WERI-Rb-1 (cell line): ENCODE measurements at regions not wholly inside any gene's neighbourhood (a gene's known extent, or its start where the extent isn't known, plus 50 kb on each side); places are given as distances from the start of the nearest gene placed in this dataset.

Experiments
- DNase-seq: peaks from one replicate; pipeline ENCODE4 v3.0.0-alpha.2; 2020
- H3K27ac ChIP-seq: fragments of 250-450 bp; sonication (Bioruptor Pico); 2 replicates; pipeline ENCODE4 v1.5.1; 2020; ENCODE audit warnings: mild to moderate bottlenecking, moderate library complexity
- H3K27me3 ChIP-seq: fragments of 250-450 bp; sonication (Bioruptor Pico); 2 replicates; pipeline ENCODE4 v1.5.1; 2021; ENCODE audit warnings: mild to moderate bottlenecking, low read depth, moderate library complexity; ENCODE audit not compliant: insufficient read depth, severe bottlenecking
- H3K36me3 ChIP-seq: fragments of 250-450 bp; sonication (Bioruptor Pico); 2 replicates; pipeline ENCODE4 v1.5.1; 2020; ENCODE audit warnings: mild to moderate bottlenecking, moderate library complexity
- H3K4me3 ChIP-seq: 2 replicates; pipeline ENCODE4 v1.5.1; 2011; ENCODE audit warnings: low read depth, mild to moderate bottlenecking, control low read depth, low read length
- H3K9me3 ChIP-seq: fragments of 250-450 bp; sonication (Bioruptor Pico); 2 replicates; pipeline ENCODE4 v1.5.1; 2021; ENCODE audit warnings: mild to moderate bottlenecking, moderate library complexity; ENCODE audit not compliant: severe bottlenecking
- CTCF ChIP-seq: IDR thresholded peaks from 2 replicates; pipeline ENCODE4 v1.5.1; 2011; ENCODE audit warnings: low read depth, mild to moderate bottlenecking, control low read depth, inconsistent platforms, low read length

GRCh38 chr12:78672033-78672432, 192.5 kb upstream of the SYT1 start:
- no peak for TF ChIP-seq CTCF
- DNase-seq = no peak
- Histone ChIP-seq H3K9me3 (no peaks in the 10 kb centered on the region), H3K27ac (no peak overlapping the region), H3K4me3 (no peak overlapping the region), H3K36me3 (no peaks in the 10 kb centered on the region), H3K27me3 (no peaks in the 10 kb centered on the region)

GRCh38 chr12:78674311-78675090, 190.1 kb upstream of the SYT1 start:
- no peak overlapping the region for H3K27ac ChIP-seq
- no peaks in the 10 kb centered on the region for H3K36me3 ChIP-seq
- H3K4me3 ChIP-seq = no peak overlapping the region
- no peaks in the 10 kb centered on the region for H3K27me3 ChIP-seq
- no peak for TF ChIP-seq CTCF
- no peak for DNase-seq
- no peaks in the 10 kb centered on the region for H3K9me3 ChIP-seq

DNA sequence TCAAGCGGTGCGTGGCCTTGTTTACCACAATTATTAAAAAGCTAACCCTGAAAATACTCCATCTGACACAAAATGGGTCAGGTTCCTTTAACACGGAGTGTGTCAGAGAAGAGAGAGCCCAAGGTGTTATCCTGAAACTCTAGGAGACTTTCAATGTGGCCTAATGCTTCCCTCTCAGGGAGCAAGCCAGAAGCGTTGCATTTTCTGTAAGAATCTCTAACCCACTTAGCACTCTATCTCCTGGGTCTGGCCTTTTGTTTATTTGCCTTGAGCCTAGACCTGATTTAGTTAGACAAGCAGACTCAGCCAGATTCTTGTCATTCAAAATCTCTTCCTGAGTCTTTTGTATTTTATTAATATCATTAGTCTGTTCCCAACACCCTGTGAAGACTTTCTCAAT, 184.0 kb upstream of the SYT1 start:
- Histone ChIP-seq H3K36me3 (no peaks in the 10 kb centered on the region), H3K4me3 (no peak overlapping the region), H3K9me3 (no peaks in the 10 kb centered on the region), H3K27me3 (no peaks in the 10 kb centered on the region), H3K27ac (no peak overlapping the region)
- no peak for TF ChIP-seq CTCF
- no peak for DNase-seq

- no peak for DNase-seq
- H3K36me3 ChIP-seq = no peaks in the 10 kb centered on the region
- no peak overlapping the region for H3K27ac ChIP-seq
- no peak overlapping the region for H3K4me3 ChIP-seq
- H3K27me3 ChIP-seq = no peaks in the 10 kb centered on the region
- TF ChIP-seq CTCF = no peak
- H3K9me3 ChIP-seq = no peaks in the 10 kb centered on the region
Observed at GRCh38 chr12:78683031-78683430, 181.5 kb upstream of the SYT1 start.

DNA sequence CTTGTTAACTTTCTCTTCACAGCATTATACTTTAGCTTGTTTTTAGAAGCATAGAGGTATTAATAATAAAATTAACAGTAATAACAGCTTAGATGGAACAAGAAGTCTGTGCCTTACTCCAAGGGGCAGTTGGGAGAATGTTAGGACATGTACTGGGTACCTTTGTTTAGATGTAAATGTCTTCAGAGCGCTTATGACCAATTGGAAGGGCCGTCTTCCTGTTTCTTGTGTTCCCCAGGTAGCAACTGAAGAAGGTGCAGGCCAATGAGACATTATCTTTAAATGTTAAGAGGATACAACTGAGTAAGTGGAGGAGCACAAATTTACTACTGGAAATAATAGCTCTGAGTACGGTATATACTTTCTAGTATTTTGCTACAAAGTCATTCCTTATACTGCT, 180.9 kb upstream of the SYT1 start:
- TF ChIP-seq CTCF = no peak
- Histone ChIP-seq H3K36me3 (no peaks in the 10 kb centered on the region), H3K9me3 (no peaks in the 10 kb centered on the region), H3K4me3 (no peak overlapping the region), H3K27ac (no peak overlapping the region), H3K27me3 (no peaks in the 10 kb centered on the region)
- no peak for DNase-seq

DNA sequence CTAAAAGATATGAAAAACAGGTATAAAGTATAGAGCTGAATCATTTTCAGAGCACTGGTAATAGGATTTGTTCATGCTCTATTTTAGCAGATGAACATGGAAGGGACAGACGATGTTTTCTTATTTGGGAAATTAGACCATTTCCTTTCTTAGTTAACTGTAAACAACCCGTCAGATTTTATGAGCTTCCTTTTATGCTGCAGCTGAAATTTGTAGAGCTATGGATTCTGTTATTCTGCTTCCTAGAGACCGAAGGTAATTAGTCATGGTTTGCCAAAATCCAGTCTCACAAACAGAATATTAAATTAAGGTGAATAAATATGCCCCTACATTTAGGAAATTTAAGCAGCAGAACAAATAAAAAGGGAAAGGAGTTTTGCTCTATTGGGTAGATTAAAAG, 180.2 kb upstream of the SYT1 start:
- no peak for TF ChIP-seq CTCF
- H3K27me3 ChIP-seq = no peaks in the 10 kb centered on the region
- H3K9me3 ChIP-seq = no peaks in the 10 kb centered on the region
- DNase-seq = no peak
- no peak overlapping the region for H3K4me3 ChIP-seq
- no peaks in the 10 kb centered on the region for H3K36me3 ChIP-seq
- no peak overlapping the region for H3K27ac ChIP-seq
